Adrenal gland (tissue), 5 donors: ENCODE measurements at regions not wholly inside any gene's neighbourhood (a gene's known extent, or its start where the extent isn't known, plus 50 kb on each side); places are given as distances from the start of the nearest gene placed in this dataset.

ENCODE experiments used
- CTCF ChIP-seq, 6 experiments: fragments of 450-650 bp in 4 of 6; fragments of 200-600 bp in 2 of 6; sonication (generic) in 1 of 6; IDR thresholded peaks; 1 replicate in 5 of 6; 2 replicates in 1 of 6; pipeline versions ENCODE4 v1.5.1 to v1.8.0; 2016 to 2021; ENCODE audit warnings: antibody characterized with exemption in 6 of 6, mild to moderate bottlenecking in 2 of 6, moderate library complexity in 1 of 6
- POLR2A ChIP-seq, 2 donors: fragments of 450-650 bp; IDR thresholded peaks; one replicate each; pipeline ENCODE4 v1.6.1; 2017; ENCODE audit warnings: antibody characterized with exemption in 2 of 2, mild to moderate bottlenecking in 2 of 2, moderate library complexity in 1 of 2
- donor health status: DM: no; HTN: no; CAD: no.

DNA sequence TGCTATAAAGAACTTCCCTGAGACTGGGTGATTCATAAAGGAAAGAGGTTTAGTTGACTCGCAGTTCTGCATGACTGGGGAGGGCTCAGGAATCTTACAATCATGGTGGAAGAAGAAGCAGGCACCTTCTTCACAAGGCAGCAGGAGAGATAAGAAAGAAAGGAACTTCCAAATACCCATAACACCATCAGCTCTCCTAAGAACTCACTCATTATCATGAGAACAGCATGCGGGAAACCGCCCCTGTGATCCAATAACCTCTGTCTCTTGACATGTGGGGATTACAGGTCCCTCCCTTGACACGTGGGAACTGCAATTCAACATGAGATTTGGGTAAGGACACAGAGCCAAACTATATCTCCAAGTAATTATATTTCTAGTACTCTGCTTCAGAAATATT lies 163.8 kb upstream of the CDH20 start:
- TF ChIP-seq CTCF (IDR thresholded peaks at IDR 0.05): no peak
- no peak for TF ChIP-seq POLR2A (IDR thresholded peaks at IDR 0.05)
